HCT116 (cell line): ENCODE measurements at regions not wholly inside any gene's neighbourhood (a gene's known extent, or its start where the extent isn't known, plus 50 kb on each side); places are given as distances from the start of the nearest gene placed in this dataset.

Experiments
- EZH2 ChIP-seq: fragments of 200-600 bp; sonication (generic); IDR thresholded peaks from 2 replicates; pipeline ENCODE4 v1.6.1; 2017; ENCODE audit warnings: antibody characterized with exemption, mixed run types
- JUND ChIP-seq: IDR thresholded peaks from 2 replicates; pipeline ENCODE4 v1.6.1; 2012
- POLR2A ChIP-seq: IDR thresholded peaks from 2 replicates; pipeline ENCODE4 v1.7.0; 2011; ENCODE audit warnings: borderline replicate concordance; ENCODE audit not compliant: insufficient read depth, insufficient read length; ENCODE audit errors: extremely low read depth
- POLR2AphosphoS5 ChIP-seq: IDR thresholded peaks from 2 replicates; pipeline ENCODE4 v1.6.1; 2011; ENCODE audit warnings: mild to moderate bottlenecking, low read depth, low read length, moderate library complexity
- RAD21 ChIP-seq: IDR thresholded peaks from 2 replicates; pipeline ENCODE4 v1.6.1; 2012; ENCODE audit warnings: low read depth, mild to moderate bottlenecking
- TCF7L2 ChIP-seq: IDR thresholded peaks from 2 replicates; pipeline ENCODE4 v1.7.0; 2011; ENCODE audit warnings: borderline replicate concordance, inconsistent platforms; ENCODE audit not compliant: insufficient read depth, insufficient read length; ENCODE audit errors: extremely low read depth
- YY1 ChIP-seq: IDR thresholded peaks from 2 replicates; pipeline ENCODE4 v1.6.1; 2011; ENCODE audit warnings: low read length, low read depth, moderate library complexity, mild to moderate bottlenecking; ENCODE audit not compliant: insufficient replicate concordance; ENCODE audit errors: extremely low read depth
- TF ChIP-seq, protein P1 (sequence below): IDR thresholded peaks from 2 replicates; pipeline ENCODE4 v1.6.1; 2012
- TF ChIP-seq, protein P2 (sequence below), 3 experiments: fragments of 200-600 bp in 1 of 3; sonication (generic) in 1 of 3; IDR thresholded peaks in 2 of 3; conservative IDR thresholded peaks in 1 of 3; 2 replicates each; pipeline ENCODE4 v1.5.1; 2012 to 2017; ENCODE audit warnings: low read depth in 2 of 3, low read length in 2 of 3, antibody characterized with exemption in 1 of 3, borderline replicate concordance in 1 of 3, control low read depth in 1 of 3, mild to moderate bottlenecking in 1 of 3, mixed read lengths in 1 of 3, mixed run types in 1 of 3, moderate library complexity in 1 of 3; ENCODE audit not compliant: insufficient read depth in 1 of 3
- TF ChIP-seq, protein P3 (sequence below): IDR thresholded peaks from 2 replicates; pipeline ENCODE4 v1.6.1; 2012; ENCODE audit warnings: low read depth

DNA sequence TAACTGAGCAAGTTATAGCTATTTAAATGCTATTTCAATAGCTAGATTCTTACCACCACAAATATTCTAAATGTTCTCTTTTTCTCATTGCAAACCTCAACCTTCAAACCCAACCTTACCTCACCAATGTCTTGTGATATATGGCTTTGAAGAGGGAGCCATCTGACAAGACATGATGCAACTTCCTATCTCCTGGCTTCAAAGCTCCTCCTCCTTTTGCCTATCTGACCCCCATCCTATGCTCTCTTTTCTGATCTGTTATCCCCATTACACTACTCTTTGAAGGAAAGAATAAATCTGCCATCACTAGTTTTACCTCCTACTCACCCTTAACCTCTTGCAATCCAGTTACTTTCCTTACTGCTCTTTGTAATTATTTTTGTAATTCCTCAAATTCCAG is 235.6 kb upstream of the ZSWIM2 start:
- TF ChIP-seq, protein P1, sequence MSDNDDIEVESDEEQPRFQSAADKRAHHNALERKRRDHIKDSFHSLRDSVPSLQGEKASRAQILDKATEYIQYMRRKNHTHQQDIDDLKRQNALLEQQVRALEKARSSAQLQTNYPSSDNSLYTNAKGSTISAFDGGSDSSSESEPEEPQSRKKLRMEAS = no peak
- TF ChIP-seq, protein P2, sequence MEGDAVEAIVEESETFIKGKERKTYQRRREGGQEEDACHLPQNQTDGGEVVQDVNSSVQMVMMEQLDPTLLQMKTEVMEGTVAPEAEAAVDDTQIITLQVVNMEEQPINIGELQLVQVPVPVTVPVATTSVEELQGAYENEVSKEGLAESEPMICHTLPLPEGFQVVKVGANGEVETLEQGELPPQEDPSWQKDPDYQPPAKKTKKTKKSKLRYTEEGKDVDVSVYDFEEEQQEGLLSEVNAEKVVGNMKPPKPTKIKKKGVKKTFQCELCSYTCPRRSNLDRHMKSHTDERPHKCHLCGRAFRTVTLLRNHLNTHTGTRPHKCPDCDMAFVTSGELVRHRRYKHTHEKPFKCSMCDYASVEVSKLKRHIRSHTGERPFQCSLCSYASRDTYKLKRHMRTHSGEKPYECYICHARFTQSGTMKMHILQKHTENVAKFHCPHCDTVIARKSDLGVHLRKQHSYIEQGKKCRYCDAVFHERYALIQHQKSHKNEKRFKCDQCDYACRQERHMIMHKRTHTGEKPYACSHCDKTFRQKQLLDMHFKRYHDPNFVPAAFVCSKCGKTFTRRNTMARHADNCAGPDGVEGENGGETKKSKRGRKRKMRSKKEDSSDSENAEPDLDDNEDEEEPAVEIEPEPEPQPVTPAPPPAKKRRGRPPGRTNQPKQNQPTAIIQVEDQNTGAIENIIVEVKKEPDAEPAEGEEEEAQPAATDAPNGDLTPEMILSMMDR (IDR thresholded peaks at IDR 0.05 in 2 of 3, conservative IDR thresholded peaks at IDR 0.05 in 1 of 3; ENCODE audit: borderline replicate concordance in 1 of 3, insufficient read depth in 1 of 3, low read depth in 2 of 3, low read length in 2 of 3) = no peak
- TF ChIP-seq POLR2A (no peak), EZH2 (no peak), TCF7L2 (no peak), YY1 (no peak), RAD21 (no peak), POLR2AphosphoS5 (no peak), JUND (no peak)
- TF ChIP-seq, protein P3, sequence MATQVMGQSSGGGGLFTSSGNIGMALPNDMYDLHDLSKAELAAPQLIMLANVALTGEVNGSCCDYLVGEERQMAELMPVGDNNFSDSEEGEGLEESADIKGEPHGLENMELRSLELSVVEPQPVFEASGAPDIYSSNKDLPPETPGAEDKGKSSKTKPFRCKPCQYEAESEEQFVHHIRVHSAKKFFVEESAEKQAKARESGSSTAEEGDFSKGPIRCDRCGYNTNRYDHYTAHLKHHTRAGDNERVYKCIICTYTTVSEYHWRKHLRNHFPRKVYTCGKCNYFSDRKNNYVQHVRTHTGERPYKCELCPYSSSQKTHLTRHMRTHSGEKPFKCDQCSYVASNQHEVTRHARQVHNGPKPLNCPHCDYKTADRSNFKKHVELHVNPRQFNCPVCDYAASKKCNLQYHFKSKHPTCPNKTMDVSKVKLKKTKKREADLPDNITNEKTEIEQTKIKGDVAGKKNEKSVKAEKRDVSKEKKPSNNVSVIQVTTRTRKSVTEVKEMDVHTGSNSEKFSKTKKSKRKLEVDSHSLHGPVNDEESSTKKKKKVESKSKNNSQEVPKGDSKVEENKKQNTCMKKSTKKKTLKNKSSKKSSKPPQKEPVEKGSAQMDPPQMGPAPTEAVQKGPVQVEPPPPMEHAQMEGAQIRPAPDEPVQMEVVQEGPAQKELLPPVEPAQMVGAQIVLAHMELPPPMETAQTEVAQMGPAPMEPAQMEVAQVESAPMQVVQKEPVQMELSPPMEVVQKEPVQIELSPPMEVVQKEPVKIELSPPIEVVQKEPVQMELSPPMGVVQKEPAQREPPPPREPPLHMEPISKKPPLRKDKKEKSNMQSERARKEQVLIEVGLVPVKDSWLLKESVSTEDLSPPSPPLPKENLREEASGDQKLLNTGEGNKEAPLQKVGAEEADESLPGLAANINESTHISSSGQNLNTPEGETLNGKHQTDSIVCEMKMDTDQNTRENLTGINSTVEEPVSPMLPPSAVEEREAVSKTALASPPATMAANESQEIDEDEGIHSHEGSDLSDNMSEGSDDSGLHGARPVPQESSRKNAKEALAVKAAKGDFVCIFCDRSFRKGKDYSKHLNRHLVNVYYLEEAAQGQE = no peak
